NOMO-1 treated with DMSO at 0.1 percent for 48 hours (cell line): ENCODE measurements at regions not wholly inside any gene's neighbourhood (a gene's known extent, or its start where the extent isn't known, plus 50 kb on each side); places are given as distances from the start of the nearest gene placed in this dataset.

Experiments used
- DNase-seq: peaks from one replicate; lab custom pipeline; 2025; ENCODE audit not compliant: unreplicated experiment; lab: John Stamatoyannopoulos, UW

DNA sequence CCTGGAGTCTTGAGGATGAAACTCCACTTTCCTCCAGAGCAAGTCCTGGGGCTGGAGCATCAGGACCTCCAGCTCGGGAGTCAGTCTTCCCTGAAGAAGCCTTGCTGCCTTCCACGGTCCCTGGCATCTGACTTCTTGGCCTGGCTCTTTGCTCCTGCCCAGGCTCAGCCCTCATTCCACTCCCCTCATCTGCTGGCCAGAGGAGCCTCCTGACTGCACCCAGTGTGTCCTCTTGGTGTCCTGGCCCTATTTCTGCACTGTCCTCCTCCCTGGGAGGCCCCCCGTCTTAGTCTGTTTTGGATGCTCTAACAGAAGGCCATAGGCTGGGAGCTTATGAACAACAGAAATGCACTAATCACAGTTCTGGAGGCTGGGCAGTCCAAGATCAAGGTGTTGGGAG lies 231.5 kb downstream of the LOXHD1 start:
- no peak for DNase-seq

DNA sequence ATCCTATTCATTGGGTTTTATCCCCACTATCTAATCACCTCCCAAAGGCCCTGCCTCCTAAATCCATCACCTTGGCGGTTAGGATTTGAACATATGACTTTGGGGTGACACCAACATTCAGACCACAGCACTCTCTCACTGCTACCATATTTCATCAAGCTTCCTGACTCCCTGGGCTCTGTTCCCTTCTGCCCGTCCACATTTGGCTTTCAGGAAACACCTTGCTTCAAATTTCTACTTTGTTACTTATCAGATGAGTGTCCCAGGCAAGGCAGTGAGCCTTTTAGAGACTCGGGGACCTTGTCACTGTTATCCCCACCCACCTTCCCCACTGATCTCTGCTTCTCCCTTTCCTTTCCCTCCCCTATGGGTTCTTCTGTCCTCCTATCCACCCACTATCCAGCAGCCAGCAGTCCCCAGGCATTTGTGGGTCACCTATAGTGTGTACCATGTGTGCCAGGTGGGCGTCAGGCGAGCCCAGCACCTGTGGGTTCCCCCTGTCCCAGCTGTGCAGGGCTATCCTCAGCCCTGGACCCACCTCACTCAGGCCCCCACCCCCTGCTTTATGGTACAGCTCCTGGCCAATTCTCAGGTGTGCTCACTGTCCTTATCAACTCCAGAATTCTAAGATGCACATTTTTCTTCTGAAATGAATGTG lies 230.9 kb downstream of the LOXHD1 start:
- no peak for DNase-seq

DNA sequence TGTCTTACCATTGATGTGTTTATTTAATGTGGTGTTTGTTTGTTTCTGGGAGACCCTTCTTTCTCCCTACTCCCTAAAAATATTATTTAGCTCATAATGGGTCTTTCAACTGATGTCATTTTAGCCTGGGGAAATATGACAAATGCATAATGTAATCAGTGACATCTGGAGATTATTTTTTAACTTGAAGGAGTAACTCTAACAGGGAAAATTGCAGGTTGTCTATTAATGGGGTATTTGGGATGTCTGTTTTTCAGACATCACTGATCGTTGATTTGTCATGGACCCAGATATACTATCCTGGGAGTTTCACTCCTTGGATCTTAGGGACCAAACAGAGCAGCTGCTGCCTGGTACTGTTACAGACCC lies 230.4 kb downstream of the LOXHD1 start:
- no peak for DNase-seq
